Endothelial cell of umbilical vein (primary cell): ENCODE measurements at regions not wholly inside any gene's neighbourhood (a gene's known extent, or its start where the extent isn't known, plus 50 kb on each side); places are given as distances from the start of the nearest gene placed in this dataset.

ENCODE experiments used
- BruUV-seq: library from RNA; stranded (reverse); fragments of 400-500 nt; replicated peaks from 2 replicates; lab custom pipeline; 2021; lab: Mats Ljungman, UMichigan
- CTCF ChIA-PET: fragments of 300-600, 350-600 bp; sonication (Branson Sonifier 250); formaldehyde crosslinking; loops from one replicate; lab custom pipeline; 2021; ENCODE audit warnings: antibody characterized with exemption, inconsistent platforms; lab: Charles Lee
- POLR2A ChIA-PET: fragments of 300-600, 350-600 bp; sonication (Branson Sonifier 250); formaldehyde crosslinking; loops from one replicate; lab custom pipeline; 2021; ENCODE audit warnings: antibody characterized with exemption, inconsistent platforms; lab: Charles Lee
- DNase-seq: peaks from one replicate; pipeline ENCODE4 v3.0.0-alpha.2; 2011; ENCODE audit warnings: low read depth, low spot score
- FAIRE-seq: peaks from 2 replicates; lab custom pipeline; 2011; peaks lifted over from hg19 to GRCh38; lab: Jason Lieb, UNC
- H2AFZ ChIP-seq: 2 replicates; pipeline ENCODE4 v1.6.0; 2012; ENCODE audit warnings: low read depth, low read length, control low read depth, inconsistent platforms
- H3K27ac ChIP-seq: 2 replicates; pipeline ENCODE4 v1.5.1; 2011; ENCODE audit warnings: low read depth, mild to moderate bottlenecking, control low read depth, low read length, moderate library complexity; ENCODE audit not compliant: insufficient read depth
- H3K27me3 ChIP-seq, 2 experiments: 2 replicates each; pipeline versions ENCODE4 v1.6.0 to v1.6.1; 2011; ENCODE audit warnings: low read length in 2 of 2, mixed read lengths in 1 of 2; ENCODE audit not compliant: control insufficient read depth in 2 of 2, insufficient read depth in 2 of 2
- H3K36me3 ChIP-seq, 2 experiments: 2 replicates in 1 of 2; 3 replicates in 1 of 2; pipeline ENCODE4 v1.5.1; 2011; ENCODE audit warnings: low read length in 2 of 2, mild to moderate bottlenecking in 1 of 2, moderate library complexity in 1 of 2; ENCODE audit not compliant: control insufficient read depth in 2 of 2, insufficient read depth in 2 of 2; ENCODE audit errors: extremely low read depth in 1 of 2
- H3K4me1 ChIP-seq: 3 replicates; pipeline ENCODE4 v1.5.1; 2011; ENCODE audit warnings: mild to moderate bottlenecking, low read length; ENCODE audit not compliant: control insufficient read depth, insufficient read depth; ENCODE audit errors: extremely low read depth
- H3K4me2 ChIP-seq: 2 replicates; pipeline ENCODE4 v1.6.1; 2011; ENCODE audit warnings: low read length, control low read depth, mixed read lengths; ENCODE audit not compliant: insufficient read depth
- H3K4me3 ChIP-seq, 3 experiments: fragments of 200-600 bp in 1 of 3; sonication (generic), shearing (Covaris generic) in 1 of 3; replicated peaks in 1 of 3; 2 replicates each; pipeline ENCODE4 v1.5.1; 2011 to 2016; ENCODE audit warnings: control low read depth in 3 of 3, low read length in 3 of 3, mild to moderate bottlenecking in 2 of 3, inconsistent platforms in 1 of 3, low read depth in 1 of 3, moderate library complexity in 1 of 3; ENCODE audit not compliant: insufficient read depth in 1 of 3
- H3K79me2 ChIP-seq: 2 replicates; pipeline ENCODE4 v1.6.0; 2012; ENCODE audit warnings: low read length, inconsistent platforms; ENCODE audit not compliant: control insufficient read depth, insufficient read depth
- H3K9ac ChIP-seq: replicated peaks from 2 replicates; pipeline ENCODE3; 2011; ENCODE audit warnings: low read length, control low read depth; ENCODE audit not compliant: insufficient read depth; ENCODE audit errors: extremely low read depth
- H3K9me1 ChIP-seq: replicated peaks from 3 replicates; pipeline ENCODE4 v1.6.0; 2011; ENCODE audit warnings: mild to moderate bottlenecking, low read length; ENCODE audit not compliant: control insufficient read depth, insufficient read depth; ENCODE audit errors: extremely low read depth
- H3K9me3 ChIP-seq: replicated peaks from 2 replicates; pipeline ENCODE4 v1.5.1; 2012; ENCODE audit warnings: low read length, inconsistent platforms; ENCODE audit not compliant: control insufficient read depth, insufficient read depth
- H4K20me1 ChIP-seq: replicated peaks from 2 replicates; pipeline ENCODE3; 2011; ENCODE audit warnings: mild to moderate bottlenecking, low read length; ENCODE audit not compliant: control insufficient read depth, insufficient read depth; ENCODE audit errors: extremely low read depth
- EZH2 ChIP-seq: IDR thresholded peaks from 2 replicates; pipeline ENCODE4 v1.6.1; 2012; ENCODE audit warnings: borderline replicate concordance, low read depth, mild to moderate bottlenecking, moderate library complexity, low read length, inconsistent platforms; ENCODE audit not compliant: severe bottlenecking
- FOS ChIP-seq: IDR thresholded peaks from 2 replicates; pipeline ENCODE4 v1.6.1; 2011; ENCODE audit warnings: mild to moderate bottlenecking, low read length, moderate library complexity, borderline replicate concordance; ENCODE audit not compliant: insufficient read depth
- GATA2 ChIP-seq: IDR thresholded peaks from 2 replicates; pipeline ENCODE4 v1.7.0; 2011; ENCODE audit warnings: low read depth, mild to moderate bottlenecking, moderate library complexity, mixed read lengths, low read length; ENCODE audit not compliant: insufficient read length, insufficient read depth
- JUN ChIP-seq: IDR thresholded peaks from 2 replicates; pipeline ENCODE4 v1.6.1; 2011; ENCODE audit warnings: borderline replicate concordance, low read depth; ENCODE audit not compliant: insufficient read length, insufficient read depth
- MYC ChIP-seq: IDR thresholded peaks from one replicate; pipeline ENCODE4 v1.6.1; 2011; ENCODE audit warnings: mild to moderate bottlenecking, low read depth, low read length
- POLR2A ChIP-seq: IDR thresholded peaks from 2 replicates; pipeline ENCODE4 v1.6.1; 2012; ENCODE audit warnings: low read depth, mild to moderate bottlenecking, control low read depth, low read length
- POLR2AphosphoS5 ChIP-seq: IDR thresholded peaks from 2 replicates; pipeline ENCODE4 v1.6.1; 2012; ENCODE audit warnings: low read depth, mild to moderate bottlenecking, control low read depth, low read length, moderate library complexity; ENCODE audit not compliant: insufficient read depth
- dilution Hi-C: fragments of 300-500 bp; cut with MboI; formaldehyde crosslinking; loops from one replicate; pipeline ENCODE4 v1.15.0; 2019; ENCODE audit warnings: low sequenced_read_pairs; ENCODE audit not compliant: extremely low pct_ligation_motif_present
- intact Hi-C: fragments of 100-400 bp; cut with micrococcal nuclease; formaldehyde crosslinking; loops from one replicate; pipeline ENCODE4 v1.10.0; 2022
- TF ChIP-seq, protein P1 (sequence below), 2 donors: IDR thresholded peaks; 1 replicate in 1 of 2; 2 replicates in 1 of 2; pipeline ENCODE4 v1.5.1; 2011; ENCODE audit warnings: low read length in 2 of 2, mild to moderate bottlenecking in 2 of 2, moderate library complexity in 2 of 2, control low read depth in 1 of 2, inconsistent platforms in 1 of 2, low read depth in 1 of 2; ENCODE audit not compliant: insufficient read depth in 1 of 2; ENCODE audit errors: extremely low read depth in 1 of 2
- TF ChIP-seq, protein P2 (sequence below): IDR thresholded peaks from 2 replicates; pipeline ENCODE4 v1.6.1; 2011; ENCODE audit not compliant: insufficient read depth, insufficient read length

DNA sequence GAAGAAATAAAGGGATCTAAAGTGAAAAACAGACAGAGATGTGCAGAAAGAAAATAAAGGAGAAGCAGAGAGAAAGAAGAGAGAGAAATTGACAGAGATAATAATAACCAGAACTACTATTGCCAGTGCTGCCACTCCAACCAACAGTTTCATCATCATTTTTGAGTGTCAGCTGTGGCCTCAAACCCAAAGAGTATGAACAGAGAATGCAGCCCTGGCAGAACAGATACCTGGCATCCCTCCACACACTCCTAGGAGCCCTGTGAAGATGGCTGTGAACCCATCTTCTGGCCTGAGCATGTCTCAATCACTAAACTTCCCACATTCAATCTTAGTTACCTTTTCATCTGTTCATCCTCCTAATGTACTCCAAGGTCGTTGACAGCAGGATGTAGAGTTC, 385.8 kb upstream of the NFIA start:
- POLR2A ChIA-PET, result no interaction called here
- no peaks in the 10 kb centered on the region for H3K4me1 ChIP-seq
- no peak overlapping the region for H3K9ac ChIP-seq
- intact Hi-C loops, result no loop called here
- no peaks in the 10 kb centered on the region for H3K9me1 ChIP-seq
- no peak for FAIRE-seq
- dilution Hi-C loops, result no loop called here
- no peaks in the 10 kb centered on the region for H4K20me1 ChIP-seq
- DNase-seq, result no peak
- H3K79me2 ChIP-seq, result no peaks in the 10 kb centered on the region
- H3K9me3 ChIP-seq, result no peaks in the 10 kb centered on the region
- no peak overlapping the region for H3K27ac ChIP-seq
- no peaks in the 10 kb centered on the region for H3K27me3 ChIP-seq
- no TSS peak for BruUV-seq
- H3K4me3 ChIP-seq, result no peak overlapping the region
- no peak for TF ChIP-seq EZH2
- no peak for TF ChIP-seq FOS
- no peak for TF ChIP-seq POLR2AphosphoS5
- no peak for TF ChIP-seq GATA2
- no peak for TF ChIP-seq MYC
- TF ChIP-seq, protein P1, sequence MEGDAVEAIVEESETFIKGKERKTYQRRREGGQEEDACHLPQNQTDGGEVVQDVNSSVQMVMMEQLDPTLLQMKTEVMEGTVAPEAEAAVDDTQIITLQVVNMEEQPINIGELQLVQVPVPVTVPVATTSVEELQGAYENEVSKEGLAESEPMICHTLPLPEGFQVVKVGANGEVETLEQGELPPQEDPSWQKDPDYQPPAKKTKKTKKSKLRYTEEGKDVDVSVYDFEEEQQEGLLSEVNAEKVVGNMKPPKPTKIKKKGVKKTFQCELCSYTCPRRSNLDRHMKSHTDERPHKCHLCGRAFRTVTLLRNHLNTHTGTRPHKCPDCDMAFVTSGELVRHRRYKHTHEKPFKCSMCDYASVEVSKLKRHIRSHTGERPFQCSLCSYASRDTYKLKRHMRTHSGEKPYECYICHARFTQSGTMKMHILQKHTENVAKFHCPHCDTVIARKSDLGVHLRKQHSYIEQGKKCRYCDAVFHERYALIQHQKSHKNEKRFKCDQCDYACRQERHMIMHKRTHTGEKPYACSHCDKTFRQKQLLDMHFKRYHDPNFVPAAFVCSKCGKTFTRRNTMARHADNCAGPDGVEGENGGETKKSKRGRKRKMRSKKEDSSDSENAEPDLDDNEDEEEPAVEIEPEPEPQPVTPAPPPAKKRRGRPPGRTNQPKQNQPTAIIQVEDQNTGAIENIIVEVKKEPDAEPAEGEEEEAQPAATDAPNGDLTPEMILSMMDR (IDR thresholded peaks at IDR 0.05; ENCODE audit: extremely low read depth in 1 of 2, insufficient read depth in 1 of 2, low read depth in 1 of 2, low read length in 2 of 2), result no peak
- TF ChIP-seq, protein P2, sequence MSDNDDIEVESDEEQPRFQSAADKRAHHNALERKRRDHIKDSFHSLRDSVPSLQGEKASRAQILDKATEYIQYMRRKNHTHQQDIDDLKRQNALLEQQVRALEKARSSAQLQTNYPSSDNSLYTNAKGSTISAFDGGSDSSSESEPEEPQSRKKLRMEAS, result no peak
- no peak for TF ChIP-seq JUN
- TF ChIP-seq POLR2A, result no peak
- H2AFZ ChIP-seq, result no peak overlapping the region
- no peaks in the 10 kb centered on the region for H3K36me3 ChIP-seq
- H3K4me2 ChIP-seq, result no peak overlapping the region
- CTCF ChIA-PET, result no interaction called here
